HCT116 (cell line): ENCODE measurements at regions not wholly inside any gene's neighbourhood (a gene's known extent, or its start where the extent isn't known, plus 50 kb on each side); places are given as distances from the start of the nearest gene placed in this dataset.

Experiments
- ATAC-seq: fragments of 200-7000 bp; cut with Tn5 transposase; 2 replicates; pipeline ENCODE4 v1.9.1; 2020; ENCODE audit warnings: mild to moderate bottlenecking, moderate library complexity
- BruUV-seq: library from RNA; stranded (reverse); fragments of 400-500 nt; replicated peaks from 2 replicates; lab custom pipeline; 2021; lab: Mats Ljungman, UMichigan
- CTCF ChIA-PET: fragments of 300-600 bp; sonication (Branson Sonifier 250); formaldehyde crosslinking; loops from one replicate; lab custom pipeline; 2021; ENCODE audit warnings: antibody characterized with exemption; lab: Charles Lee
- POLR2A ChIA-PET: fragments of 300-600, 350-600 bp; sonication (Branson Sonifier 250); formaldehyde crosslinking; loops from one replicate; lab custom pipeline; 2021; ENCODE audit warnings: antibody characterized with exemption; lab: Charles Lee
- RAD21 ChIA-PET, 2 experiments: fragments of 300-600 bp; sonication (Branson Sonifier 250); formaldehyde crosslinking; loops; one replicate each; lab custom pipeline; 2023; ENCODE audit warnings: low total read pairs in 2 of 2; ENCODE audit not compliant: uncharacterized antibody in 2 of 2, unreplicated experiment in 2 of 2, low non-redundant PET in 1 of 2; lab: Charles Lee
- DNase-seq: peaks from one replicate; pipeline ENCODE4 v3.0.0-alpha.2; 2010; ENCODE audit warnings: low read depth, low spot score
- H2AFZ ChIP-seq: fragments of 200-600 bp; shearing (Covaris generic), sonication (generic); 2 replicates; pipeline ENCODE4 v1.6.1; 2017; ENCODE audit warnings: low read depth, mixed run types, mixed read lengths, antibody characterized with exemption, low read length; ENCODE audit not compliant: poor library complexity, severe bottlenecking
- H3K27ac ChIP-seq: 2 replicates; pipeline ENCODE4 v1.5.1; 2012; ENCODE audit warnings: low read depth, low read length
- H3K27me3 ChIP-seq: fragments of 200-600 bp; sonication (generic); 2 replicates; pipeline ENCODE4 v1.6.1; 2016; ENCODE audit warnings: mixed run types, low read length, mixed read lengths; ENCODE audit not compliant: insufficient read depth
- H3K36me3 ChIP-seq, 2 experiments: fragments of 200-500 bp in 1 of 2; fragments of 200-600 bp in 1 of 2; sonication (Bioruptor generic) in 1 of 2; sonication (generic) in 1 of 2; 2 replicates each; pipeline versions ENCODE4 v1.5.1 to v1.6.1; 2014 to 2016; ENCODE audit warnings: low read length in 2 of 2, inconsistent platforms in 1 of 2, mixed read lengths in 1 of 2, mixed run types in 1 of 2; ENCODE audit not compliant: insufficient read depth in 2 of 2, control insufficient read depth in 1 of 2
- H3K4me1 ChIP-seq, 2 experiments: fragments of 200-600 bp in 1 of 2; sonication (generic) in 1 of 2; 2 replicates each; pipeline versions ENCODE4 v1.5.1 to v1.6.1; 2012 to 2017; ENCODE audit warnings: low read length in 2 of 2, inconsistent platforms in 1 of 2, mild to moderate bottlenecking in 1 of 2, mixed read lengths in 1 of 2, mixed run types in 1 of 2, moderate library complexity in 1 of 2; ENCODE audit not compliant: insufficient read depth in 2 of 2, control insufficient read depth in 1 of 2
- H3K4me2 ChIP-seq: fragments of 200-600 bp; sonication (generic); 2 replicates; pipeline ENCODE4 v1.6.1; 2017; ENCODE audit warnings: mixed run types, low read length, mixed read lengths
- H3K4me3 ChIP-seq, 2 experiments: fragments of 200-600 bp in 1 of 2; sonication (generic) in 1 of 2; replicated peaks in 1 of 2; 2 replicates each; pipeline ENCODE4 v1.5.1; 2011 to 2016; ENCODE audit warnings: low read length in 2 of 2, control low read depth in 1 of 2, low read depth in 1 of 2, mild to moderate bottlenecking in 1 of 2, mixed read lengths in 1 of 2, mixed run types in 1 of 2
- H3K79me2 ChIP-seq: fragments of 200-600 bp; sonication (generic); 2 replicates; pipeline ENCODE4 v1.6.1; 2017; ENCODE audit warnings: mild to moderate bottlenecking, mixed run types, low read length, moderate library complexity, mixed read lengths; ENCODE audit not compliant: insufficient read depth
- H3K9ac ChIP-seq: fragments of 200-600 bp; sonication (generic); 2 replicates; pipeline ENCODE4 v1.6.1; 2016; ENCODE audit warnings: low read length, mixed read lengths
- H3K9me2 ChIP-seq: fragments of 200-600 bp; sonication (generic), shearing (Covaris generic); 2 replicates; pipeline ENCODE4 v1.6.1; 2017; ENCODE audit warnings: mixed run types, mild to moderate bottlenecking, moderate library complexity; ENCODE audit not compliant: insufficient read depth
- H3K9me3 ChIP-seq, 2 experiments: fragments of 200-500 bp in 1 of 2; fragments of 200-600 bp in 1 of 2; sonication (Bioruptor generic) in 1 of 2; sonication (generic) in 1 of 2; 2 replicates each; pipeline ENCODE4 v1.6.1; 2014 to 2017; ENCODE audit warnings: low read length in 2 of 2, mixed read lengths in 2 of 2, inconsistent platforms in 1 of 2, low read depth in 1 of 2, mild to moderate bottlenecking in 1 of 2, mixed run types in 1 of 2, moderate library complexity in 1 of 2; ENCODE audit not compliant: control insufficient read depth in 1 of 2, insufficient read depth in 1 of 2
- H4K20me1 ChIP-seq: fragments of 200-600 bp; sonication (generic), shearing (Covaris generic); 2 replicates; pipeline ENCODE4 v1.6.1; 2017; ENCODE audit warnings: mixed run types, mild to moderate bottlenecking, moderate library complexity; ENCODE audit not compliant: insufficient read depth
- CBX3 ChIP-seq: IDR thresholded peaks from 2 replicates; pipeline ENCODE4 v1.6.1; 2012; ENCODE audit warnings: low read depth
- ELF1 ChIP-seq: IDR thresholded peaks from 2 replicates; pipeline ENCODE4 v1.6.1; 2012; ENCODE audit warnings: low read depth, borderline replicate concordance
- POLR2A ChIP-seq: IDR thresholded peaks from 2 replicates; pipeline ENCODE4 v1.7.0; 2011; ENCODE audit warnings: borderline replicate concordance; ENCODE audit not compliant: insufficient read depth, insufficient read length; ENCODE audit errors: extremely low read depth
- POLR2AphosphoS5 ChIP-seq: IDR thresholded peaks from 2 replicates; pipeline ENCODE4 v1.6.1; 2011; ENCODE audit warnings: mild to moderate bottlenecking, low read depth, low read length, moderate library complexity
- SRF ChIP-seq: IDR thresholded peaks from 2 replicates; pipeline ENCODE4 v1.6.1; 2012; ENCODE audit warnings: low read depth
- ZBTB33 ChIP-seq: IDR thresholded peaks from 2 replicates; pipeline ENCODE4 v1.6.1; 2011; ENCODE audit warnings: mild to moderate bottlenecking, low read length, moderate library complexity; ENCODE audit not compliant: insufficient replicate concordance; ENCODE audit errors: extremely low read depth
- intact Hi-C: fragments of 100-400 bp; cut with micrococcal nuclease; formaldehyde crosslinking; loops from 2 replicates; pipeline ENCODE4 v1.10.0; 2022

GRCh38 chr10:42960991-42961795 lies 115.7 kb upstream of the RET start:
- CTCF ChIA-PET: no interaction called here

More at GRCh38 chr10:42960991-42961795, 115.7 kb upstream of the RET start:
- intact Hi-C loops: no loop called here
- Histone ChIP-seq H3K27me3 (no peaks in the 10 kb centered on the region), H4K20me1 (no peaks in the 10 kb centered on the region), H3K27ac (no peak overlapping the region), H3K9me3 (no peaks in the 10 kb centered on the region), H3K79me2 (no peaks in the 10 kb centered on the region), H3K4me1 (peaks cover 19 to 20% of the 10 kb centered on the region in 2 experiments), H3K9ac (0 out of 2 replicates have a peak overlapping the region, but pooled peaks have one; percentile 28), H3K36me3 (no peaks in the 10 kb centered on the region), H3K9me2 (no peaks in the 10 kb centered on the region), H3K4me2 (peak overlapping the region; percentile 53), H2AFZ (no peak overlapping the region), H3K4me3 (no peak overlapping the region)
- peak; percentile 18; the same call in 1 of the 2 replicates for ATAC-seq
- POLR2A ChIA-PET: no interaction called here
- DNase-seq: no peak
- TF ChIP-seq ELF1 (no peak), CBX3 (no peak), POLR2A (no peak), SRF (no peak), ZBTB33 (no peak), POLR2AphosphoS5 (no peak)
- no TSS peak for BruUV-seq
- RAD21 ChIA-PET: no interaction called here
